ENCODE measurements at regions not wholly inside any gene's neighbourhood (a gene's known extent, or its start where the extent isn't known, plus 50 kb on each side); places are given as distances from the start of the nearest gene placed in this dataset.
"Not testable (repeated sequence)": the region's sequence is repeated elsewhere in the genome, so short reads cannot be mapped to it uniquely, and the experiment has no call there.

GRCh38 chr12:23236066-23236780 is 611.3 kb downstream of the ETNK1 start:
- no peak for DNase-seq (ENCODE audit: insufficient read length)

DNA sequence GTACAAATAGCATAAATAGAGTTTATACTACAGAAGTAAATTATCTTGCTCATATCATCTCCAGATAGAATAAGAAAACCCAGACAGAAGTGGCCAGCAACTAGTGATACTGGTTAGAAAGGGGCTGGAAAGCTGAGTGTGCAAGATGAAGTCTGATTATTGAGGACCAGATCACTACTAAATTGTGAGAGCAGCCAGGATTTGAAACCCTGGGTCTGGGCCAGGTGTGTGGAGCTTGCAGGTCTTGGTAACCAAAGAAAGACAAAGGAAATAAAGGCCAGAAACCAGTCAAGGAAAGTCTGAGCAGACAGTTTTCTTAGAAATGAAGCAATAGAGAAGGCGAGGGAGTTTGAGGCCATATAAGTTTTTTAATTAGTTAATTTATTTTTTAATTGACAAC is 611.8 kb downstream of the ETNK1 start:
- TF ChIP-seq POLR2AphosphoS5 (IDR thresholded peaks at IDR 0.05; ENCODE audit: low read depth, low read length), result no peak
- TF ChIP-seq TAF1 (IDR thresholded peaks at IDR 0.05; ENCODE audit: borderline replicate concordance, low read depth, low read length), result no peak
- TF ChIP-seq POLR2A (IDR thresholded peaks at IDR 0.05; ENCODE audit: low read depth, low read length), result no peak
- DNase-seq (ENCODE audit: insufficient read length), result no peak
- FAIRE-seq, result no peak

More at GRCh38 chr12:23236066-23236780, 611.3 kb downstream of the ETNK1 start:
- no peak for FAIRE-seq
- no peak for TF ChIP-seq POLR2A (IDR thresholded peaks at IDR 0.05; ENCODE audit: low read depth, low read length)
- no peak for TF ChIP-seq POLR2AphosphoS5 (IDR thresholded peaks at IDR 0.05; ENCODE audit: low read depth, low read length)
- TF ChIP-seq TAF1 (IDR thresholded peaks at IDR 0.05; ENCODE audit: borderline replicate concordance, low read depth, low read length), result no peak

DNA sequence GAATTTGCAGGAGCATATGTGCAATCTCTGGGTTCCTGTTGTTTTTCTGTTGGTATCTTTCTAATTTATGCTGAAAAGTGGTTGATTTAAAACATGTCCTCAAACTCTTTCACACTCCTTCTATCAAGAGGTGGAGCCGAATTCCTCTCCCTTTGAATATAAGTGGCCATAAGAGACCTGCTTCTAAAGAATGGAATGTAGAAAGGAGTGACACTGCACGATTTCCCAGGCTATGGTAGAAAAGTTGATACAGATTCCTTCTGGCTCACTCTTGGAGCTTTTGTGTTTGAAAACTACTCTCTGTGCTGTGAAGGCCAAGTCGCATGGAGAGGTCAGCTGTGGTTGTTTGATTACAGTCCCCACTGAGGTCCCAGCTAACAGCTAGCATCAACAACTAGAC is 613.2 kb downstream of the ETNK1 start:
- no peak for FAIRE-seq
- no peak for TF ChIP-seq POLR2AphosphoS5 (IDR thresholded peaks at IDR 0.05; ENCODE audit: low read depth, low read length)
- TF ChIP-seq TAF1 (IDR thresholded peaks at IDR 0.05; ENCODE audit: borderline replicate concordance, low read depth, low read length), result no peak
- DNase-seq (ENCODE audit: insufficient read length), result no peak

- TF ChIP-seq POLR2AphosphoS5 (IDR thresholded peaks at IDR 0.05; ENCODE audit: low read depth, low read length) (no peak), POLR2A (IDR thresholded peaks at IDR 0.05; ENCODE audit: low read depth, low read length) (no peak), TAF1 (IDR thresholded peaks at IDR 0.05; ENCODE audit: borderline replicate concordance, low read depth, low read length) (no peak)
- no peak for FAIRE-seq
- no peak for DNase-seq (ENCODE audit: insufficient read length)
Measured at GRCh38 chr12:23238957-23239356, 614.0 kb downstream of the ETNK1 start.

DNA sequence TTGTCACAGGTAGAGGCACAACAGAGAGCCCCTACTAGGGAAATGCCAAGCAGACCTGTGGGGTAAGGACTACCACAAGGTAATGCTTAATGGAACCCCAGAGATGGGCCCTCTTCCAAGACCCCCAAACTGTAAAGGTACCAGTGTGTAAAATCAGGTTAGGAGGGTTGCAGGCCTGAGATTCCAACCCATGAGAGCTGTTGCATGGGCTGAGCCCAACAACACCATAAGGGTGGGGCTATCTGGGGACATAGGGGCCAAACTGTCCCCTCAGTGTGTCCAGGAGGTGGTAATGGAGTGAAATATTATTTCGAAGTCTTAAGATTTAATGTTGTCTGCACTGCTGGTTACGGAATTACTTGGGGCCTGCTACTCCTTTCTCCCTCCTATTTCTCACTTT is 620.2 kb downstream of the ETNK1 start:
- DNase-seq (ENCODE audit: insufficient read length), result no peak
- no peak for FAIRE-seq
- TF ChIP-seq POLR2A (IDR thresholded peaks at IDR 0.05; ENCODE audit: low read depth, low read length) (no peak), POLR2AphosphoS5 (IDR thresholded peaks at IDR 0.05; ENCODE audit: low read depth, low read length) (no peak), TAF1 (IDR thresholded peaks at IDR 0.05; ENCODE audit: borderline replicate concordance, low read depth, low read length) (no peak)

DNA sequence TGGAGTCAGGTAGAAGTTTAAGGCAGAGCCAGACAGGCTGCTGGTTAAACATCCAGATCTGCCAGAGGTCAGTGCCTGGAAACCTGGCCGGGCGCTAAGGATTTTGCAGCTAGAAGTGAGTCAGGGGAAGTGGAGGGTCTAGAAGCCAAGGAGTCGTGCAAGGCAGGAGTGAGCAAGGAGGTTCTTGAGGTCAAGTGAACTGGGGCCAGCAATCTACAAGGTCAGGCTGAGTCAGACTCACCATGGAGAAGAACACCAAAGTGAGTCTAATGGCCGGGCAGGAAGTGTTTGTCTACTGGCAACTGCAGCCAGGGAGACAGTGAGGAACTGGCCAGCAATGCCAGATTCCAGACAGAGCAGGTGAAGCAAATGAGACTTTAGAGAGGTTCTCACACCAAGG is 628.2 kb downstream of the ETNK1 start:
- FAIRE-seq, result no peak
- no peak for TF ChIP-seq POLR2A (IDR thresholded peaks at IDR 0.05; ENCODE audit: low read depth, low read length)
- TF ChIP-seq POLR2AphosphoS5 (IDR thresholded peaks at IDR 0.05; ENCODE audit: low read depth, low read length), result no peak
- no peak for TF ChIP-seq TAF1 (IDR thresholded peaks at IDR 0.05; ENCODE audit: borderline replicate concordance, low read depth, low read length)
- DNase-seq (ENCODE audit: insufficient read length), result no peak

GRCh38 chr12:23253910-23254309 is 628.9 kb downstream of the ETNK1 start:
- FAIRE-seq; DNase-seq (ENCODE audit: insufficient read length): not testable (repeated sequence)

DNA sequence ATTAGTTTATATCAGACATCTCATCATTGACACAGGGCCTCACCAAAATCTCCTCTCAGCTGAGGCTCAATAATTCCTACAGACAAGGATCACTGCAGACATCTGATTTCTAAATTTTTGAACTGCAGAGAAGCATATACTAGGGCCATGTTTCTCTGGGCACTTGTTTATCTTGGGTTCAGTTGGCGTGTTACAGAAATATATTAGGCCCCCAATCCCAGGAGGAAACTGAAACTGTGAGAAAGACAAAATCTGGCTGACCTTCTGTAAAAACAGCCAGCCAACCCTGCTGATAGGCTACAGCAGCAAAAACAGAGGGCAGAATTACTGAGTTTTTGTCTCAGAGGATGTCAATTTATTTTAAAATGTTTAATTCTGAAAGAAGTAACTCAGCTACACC is 634.6 kb downstream of the ETNK1 start:
- no peak for FAIRE-seq
- TF ChIP-seq POLR2AphosphoS5 (IDR thresholded peaks at IDR 0.05; ENCODE audit: low read depth, low read length) (no peak), POLR2A (IDR thresholded peaks at IDR 0.05; ENCODE audit: low read depth, low read length) (no peak), TAF1 (IDR thresholded peaks at IDR 0.05; ENCODE audit: borderline replicate concordance, low read depth, low read length) (no peak)

GRCh38 chr12:23262670-23263069 is 637.7 kb downstream of the ETNK1 start:
- DNase-seq (ENCODE audit: insufficient read length) (no peak), FAIRE-seq (no peak)
- TF ChIP-seq POLR2A (IDR thresholded peaks at IDR 0.05; ENCODE audit: low read depth, low read length) (no peak), POLR2AphosphoS5 (IDR thresholded peaks at IDR 0.05; ENCODE audit: low read depth, low read length) (no peak), TAF1 (IDR thresholded peaks at IDR 0.05; ENCODE audit: borderline replicate concordance, low read depth, low read length) (no peak)

More for the DNA sequence above, 634.6 kb downstream of the ETNK1 start:
- no peak for DNase-seq (ENCODE audit: insufficient read length)

DNA sequence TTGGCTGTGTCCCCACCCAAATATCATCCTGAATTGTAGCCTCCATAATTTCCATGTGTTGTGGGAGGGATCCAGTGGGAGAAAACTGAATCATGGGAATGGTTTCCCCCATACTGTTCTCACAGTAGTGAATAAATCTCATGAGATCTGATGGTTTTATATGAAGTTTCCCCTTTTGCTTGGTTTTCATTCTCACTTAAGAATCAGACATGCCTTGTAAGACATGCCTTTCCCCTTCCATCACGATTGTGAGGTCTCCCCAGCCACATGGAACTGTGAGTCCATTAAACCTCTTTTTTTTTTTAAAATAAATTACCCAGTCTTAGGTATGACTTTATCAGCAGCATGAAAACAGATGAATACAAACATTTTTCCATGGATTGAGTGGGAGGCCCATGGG is 652.9 kb downstream of the ETNK1 start:
- TF ChIP-seq TAF1 (IDR thresholded peaks at IDR 0.05; ENCODE audit: borderline replicate concordance, low read depth, low read length) (no peak), POLR2A (IDR thresholded peaks at IDR 0.05; ENCODE audit: low read depth, low read length) (no peak), POLR2AphosphoS5 (IDR thresholded peaks at IDR 0.05; ENCODE audit: low read depth, low read length) (no peak)
- DNase-seq (ENCODE audit: insufficient read length) (no peak), FAIRE-seq (no peak)

DNA sequence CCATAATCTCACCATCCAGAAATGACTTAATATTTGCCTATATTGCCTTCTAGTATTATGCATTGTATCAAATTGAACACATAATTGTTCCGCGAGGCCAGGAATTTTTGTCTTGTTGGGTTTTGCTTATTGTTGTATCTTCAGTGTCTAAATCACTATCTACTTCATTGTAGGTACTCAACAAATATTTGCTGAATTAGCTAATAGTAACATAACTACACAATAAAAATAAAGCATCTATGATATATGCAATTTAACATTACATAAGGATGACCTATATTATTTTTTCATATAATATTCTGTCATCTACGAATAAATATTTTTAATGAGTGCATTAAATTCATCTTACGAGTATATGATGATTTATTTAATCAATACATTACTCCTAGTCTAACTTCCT is 656.3 kb downstream of the ETNK1 start:
- DNase-seq (ENCODE audit: insufficient read length) (no peak), FAIRE-seq (no peak)
- TF ChIP-seq TAF1 (IDR thresholded peaks at IDR 0.05; ENCODE audit: borderline replicate concordance, low read depth, low read length) (no peak), POLR2AphosphoS5 (IDR thresholded peaks at IDR 0.05; ENCODE audit: low read depth, low read length) (no peak), POLR2A (IDR thresholded peaks at IDR 0.05; ENCODE audit: low read depth, low read length) (no peak)

DNA sequence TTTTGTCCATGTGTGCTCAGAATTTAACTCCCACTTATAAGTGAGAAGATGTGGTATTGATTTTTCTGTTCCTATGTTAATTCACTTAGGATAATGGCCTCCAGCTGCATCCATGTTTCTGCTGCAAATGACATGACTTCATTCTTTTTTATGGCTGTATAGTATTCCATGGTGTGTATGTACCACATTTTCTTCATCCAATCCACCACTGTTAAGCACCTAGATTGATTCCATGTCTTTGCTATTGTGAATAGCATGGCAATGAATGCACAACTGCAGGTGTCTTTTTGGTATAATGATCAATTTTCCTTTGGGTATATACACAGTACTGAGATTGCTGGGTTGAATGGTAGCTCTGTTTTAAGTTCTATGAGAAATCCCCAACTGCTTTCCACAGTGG is 657.7 kb downstream of the ETNK1 start:
- no peak for FAIRE-seq
- TF ChIP-seq TAF1 (IDR thresholded peaks at IDR 0.05; ENCODE audit: borderline replicate concordance, low read depth, low read length) (no peak), POLR2AphosphoS5 (IDR thresholded peaks at IDR 0.05; ENCODE audit: low read depth, low read length) (no peak), POLR2A (IDR thresholded peaks at IDR 0.05; ENCODE audit: low read depth, low read length) (no peak)
- no peak for DNase-seq (ENCODE audit: insufficient read length)

- not testable (repeated sequence) for FAIRE-seq; DNase-seq (ENCODE audit: insufficient read length)
Measured at GRCh38 chr12:23285764-23286530, 661.0 kb downstream of the ETNK1 start.
